GM23338 (cell line): ENCODE measurements at regions not wholly inside any gene's neighbourhood (a gene's known extent, or its start where the extent isn't known, plus 50 kb on each side); places are given as distances from the start of the nearest gene placed in this dataset.

Experiments
- ATAC-seq: fragments of 200-7000 bp; cut with Tn5 transposase; 3 replicates; pipeline ENCODE4 v1.9.1; 2020
- DNase-seq: peaks from one replicate; pipeline ENCODE4 v3.0.0-alpha.2; 2015; ENCODE audit warnings: low spot score
- H2AFZ ChIP-seq: fragments of 200-600 bp; sonication (generic); 2 replicates; pipeline ENCODE4 v1.8.0; 2016; ENCODE audit warnings: antibody characterized with exemption, mild to moderate bottlenecking, moderate library complexity
- H3F3A ChIP-seq: fragments of 200-600 bp; sonication (generic); replicated peaks from 2 replicates; pipeline ENCODE4 v1.8.0; 2017; ENCODE audit warnings: antibody characterized with exemption, mixed run types, low read depth
- H3K27ac ChIP-seq: fragments of 200-600 bp; sonication (generic); 2 replicates; pipeline ENCODE4 v1.6.1; 2016; ENCODE audit warnings: low read depth
- H3K27me3 ChIP-seq: fragments of 200-600 bp; sonication (generic); 2 replicates; pipeline ENCODE4 v1.8.0; 2016; ENCODE audit warnings: mild to moderate bottlenecking, mixed run types, moderate library complexity; ENCODE audit not compliant: insufficient read depth
- H3K36me3 ChIP-seq: fragments of 200-600 bp; sonication (generic); 2 replicates; pipeline ENCODE4 v1.8.0; 2016; ENCODE audit warnings: mild to moderate bottlenecking; ENCODE audit not compliant: insufficient read depth
- H3K4me1 ChIP-seq: fragments of 200-600 bp; sonication (generic); 2 replicates; pipeline ENCODE4 v1.8.0; 2016; ENCODE audit warnings: mild to moderate bottlenecking, moderate library complexity; ENCODE audit not compliant: insufficient read depth
- H3K4me2 ChIP-seq: fragments of 200-600 bp; sonication (generic); 2 replicates; pipeline ENCODE4 v1.7.1; 2017; ENCODE audit warnings: mixed run types
- H3K4me3 ChIP-seq: fragments of 200-600 bp; sonication (generic); 2 replicates; pipeline ENCODE4 v1.6.1; 2016; ENCODE audit warnings: mixed run types
- H3K79me2 ChIP-seq: fragments of 200-600 bp; sonication (generic); replicated peaks from 2 replicates; pipeline ENCODE4 v1.8.0; 2017; ENCODE audit warnings: mild to moderate bottlenecking; ENCODE audit not compliant: insufficient read depth
- H3K9me2 ChIP-seq: fragments of 200-600 bp; sonication (generic); 2 replicates; pipeline ENCODE4 v1.8.0; 2017; ENCODE audit not compliant: insufficient read depth
- H4K20me1 ChIP-seq: fragments of 200-600 bp; sonication (generic); replicated peaks from 2 replicates; pipeline ENCODE4 v1.8.0; 2017; ENCODE audit warnings: mild to moderate bottlenecking; ENCODE audit not compliant: insufficient read depth
- H3K27ac Mint-ChIP-seq: 2 replicates; pipeline ENCODE4 v1.8.0; 2020; ENCODE audit warnings: inconsistent platforms, mild to moderate bottlenecking, moderate library complexity, mixed read lengths
- H3K27me3 Mint-ChIP-seq: 3 replicates; pipeline ENCODE4 v1.8.0; 2022; ENCODE audit warnings: low read depth, mild to moderate bottlenecking, moderate library complexity, mixed read lengths, inconsistent platforms; ENCODE audit not compliant: insufficient read depth, poor library complexity
- H3K36me3 Mint-ChIP-seq: 3 replicates; pipeline ENCODE4 v1.8.0; 2021; ENCODE audit warnings: low read depth, mild to moderate bottlenecking, inconsistent platforms, moderate library complexity, mixed read lengths
- H3K4me1 Mint-ChIP-seq: 3 replicates; pipeline ENCODE4 v1.8.0; 2020; ENCODE audit warnings: mild to moderate bottlenecking, inconsistent platforms, mixed read lengths
- H3K4me3 Mint-ChIP-seq: 3 replicates; pipeline ENCODE4 v1.8.0; 2021; ENCODE audit warnings: moderate library complexity, mild to moderate bottlenecking, inconsistent platforms, mixed read lengths
- H3K9me3 Mint-ChIP-seq: 3 replicates; pipeline ENCODE4 v1.8.0; 2020; ENCODE audit warnings: moderate library complexity, mild to moderate bottlenecking, inconsistent platforms, mixed read lengths
- CREB1 ChIP-seq: fragments of 250-450 bp; sonication (Bioruptor Pico); IDR thresholded peaks from 2 replicates; pipeline ENCODE4 v1.5.0; 2020; ENCODE audit warnings: low read depth, mild to moderate bottlenecking, moderate library complexity
- EZH2 ChIP-seq: fragments of 200-600 bp; sonication (generic); IDR thresholded peaks from one replicate; pipeline ENCODE4 v1.8.0; 2017; ENCODE audit warnings: antibody characterized with exemption, mild to moderate bottlenecking, low read depth; ENCODE audit not compliant: unreplicated experiment
- EZH2phosphoT487 ChIP-seq: fragments of 200-600 bp; sonication (generic); IDR thresholded peaks from one replicate; pipeline ENCODE4 v1.8.1; 2018; ENCODE audit warnings: antibody characterized with exemption; ENCODE audit not compliant: unreplicated experiment
- JUNB ChIP-seq: IDR thresholded peaks from one replicate; pipeline ENCODE4 v1.6.1; 2016; ENCODE audit warnings: antibody characterized with exemption; ENCODE audit not compliant: unreplicated experiment
- NANOG ChIP-seq: IDR thresholded peaks from 2 replicates; pipeline ENCODE4 v1.6.1; 2016; ENCODE audit warnings: antibody characterized with exemption, borderline replicate concordance
- POLR2AphosphoS5 ChIP-seq: IDR thresholded peaks from 2 replicates; pipeline ENCODE4 v1.6.1; 2016; ENCODE audit warnings: antibody characterized with exemption, low read depth
- STAT1 ChIP-seq: IDR thresholded peaks from one replicate; pipeline ENCODE4 v1.6.1; 2016; ENCODE audit warnings: antibody characterized with exemption; ENCODE audit not compliant: unreplicated experiment
- ZNF114 ChIP-seq: fragments of 250-450 bp; sonication (Bioruptor Pico); IDR thresholded peaks from 2 replicates; pipeline ENCODE4 v1.5.0; 2020; ENCODE audit warnings: mild to moderate bottlenecking, moderate library complexity
- ZNF331 ChIP-seq: fragments of 250-450 bp; sonication (Bioruptor Pico); IDR thresholded peaks from 2 replicates; pipeline ENCODE4 v1.5.0; 2020; ENCODE audit warnings: low read depth, mild to moderate bottlenecking, moderate library complexity
- ZNF462 ChIP-seq: fragments of 250-450 bp; sonication (Bioruptor Pico); IDR thresholded peaks from 2 replicates; pipeline ENCODE4 v1.5.0; 2020; ENCODE audit warnings: mild to moderate bottlenecking, moderate library complexity
- TF ChIP-seq, protein P1 (sequence below): IDR thresholded peaks from one replicate; pipeline ENCODE4 v1.6.1; 2018; ENCODE audit warnings: antibody characterized with exemption; ENCODE audit not compliant: unreplicated experiment
- TF ChIP-seq, protein P2 (sequence below), 2 experiments: fragments of 200-600 bp in 1 of 2; sonication (generic) in 1 of 2; conservative IDR thresholded peaks; 2 replicates each; pipeline versions ENCODE4 v1.5.1 to v1.6.1; 2016 to 2017; ENCODE audit warnings: antibody characterized with exemption in 2 of 2, low read depth in 2 of 2, mild to moderate bottlenecking in 2 of 2, moderate library complexity in 1 of 2
- TF ChIP-seq, protein P3 (sequence below): IDR thresholded peaks from 2 replicates; pipeline ENCODE4 v1.6.1; 2016; ENCODE audit warnings: antibody characterized with exemption

DNA sequence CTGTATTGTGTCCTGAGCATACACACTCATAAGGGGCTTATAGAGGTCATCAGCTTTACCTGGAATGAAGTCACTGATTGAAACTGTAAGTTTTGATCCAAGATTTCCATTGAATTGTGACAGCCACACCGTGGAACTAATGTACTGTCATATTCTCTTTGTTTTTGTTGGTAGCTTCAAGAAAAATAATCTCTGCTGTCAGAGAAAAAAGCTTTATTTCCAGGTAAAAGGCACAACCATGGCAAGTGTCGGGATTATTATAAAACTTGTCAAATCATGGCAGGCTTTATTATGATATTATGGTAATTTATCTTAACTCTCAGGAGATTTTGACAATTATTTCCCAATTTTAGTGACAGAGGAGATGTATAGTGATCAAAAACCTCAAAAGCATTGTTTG, 191.2 kb downstream of the FAM170A start:
- Histone ChIP-seq H4K20me1 (no peaks in the 10 kb centered on the region), H3K4me2 (no peak overlapping the region), H3K9me2 (no peaks in the 10 kb centered on the region), H3K79me2 (no peaks in the 10 kb centered on the region), H2AFZ (no peak overlapping the region), H3K27ac (no peak overlapping the region), H3F3A (no peaks in the 10 kb centered on the region), H3K27me3 (no peaks in the 10 kb centered on the region), H3K4me3 (no peak overlapping the region), H3K4me1 (no peaks in the 10 kb centered on the region), H3K36me3 (no peaks in the 10 kb centered on the region)
- H3K4me3 Mint-ChIP-seq = no peak overlapping the region
- no peaks in the 10 kb centered on the region for H3K27me3 Mint-ChIP-seq
- no peaks in the 10 kb centered on the region; the same call in 2 of the 3 replicates for H3K9me3 Mint-ChIP-seq
- no peaks in the 10 kb centered on the region for H3K4me1 Mint-ChIP-seq
- no peak for DNase-seq
- H3K36me3 Mint-ChIP-seq = no peaks in the 10 kb centered on the region
- ATAC-seq = no peak
- TF ChIP-seq EZH2 (no peak), ZNF462 (CRISPR knock-in tag) (no peak), ZNF114 (CRISPR knock-in tag) (no peak), EZH2phosphoT487 (no peak), STAT1 (no peak), ZNF331 (CRISPR knock-in tag) (no peak), CREB1 (CRISPR knock-in tag) (no peak), JUNB (no peak), NANOG (no peak), POLR2AphosphoS5 (no peak)
- TF ChIP-seq, protein P1, sequence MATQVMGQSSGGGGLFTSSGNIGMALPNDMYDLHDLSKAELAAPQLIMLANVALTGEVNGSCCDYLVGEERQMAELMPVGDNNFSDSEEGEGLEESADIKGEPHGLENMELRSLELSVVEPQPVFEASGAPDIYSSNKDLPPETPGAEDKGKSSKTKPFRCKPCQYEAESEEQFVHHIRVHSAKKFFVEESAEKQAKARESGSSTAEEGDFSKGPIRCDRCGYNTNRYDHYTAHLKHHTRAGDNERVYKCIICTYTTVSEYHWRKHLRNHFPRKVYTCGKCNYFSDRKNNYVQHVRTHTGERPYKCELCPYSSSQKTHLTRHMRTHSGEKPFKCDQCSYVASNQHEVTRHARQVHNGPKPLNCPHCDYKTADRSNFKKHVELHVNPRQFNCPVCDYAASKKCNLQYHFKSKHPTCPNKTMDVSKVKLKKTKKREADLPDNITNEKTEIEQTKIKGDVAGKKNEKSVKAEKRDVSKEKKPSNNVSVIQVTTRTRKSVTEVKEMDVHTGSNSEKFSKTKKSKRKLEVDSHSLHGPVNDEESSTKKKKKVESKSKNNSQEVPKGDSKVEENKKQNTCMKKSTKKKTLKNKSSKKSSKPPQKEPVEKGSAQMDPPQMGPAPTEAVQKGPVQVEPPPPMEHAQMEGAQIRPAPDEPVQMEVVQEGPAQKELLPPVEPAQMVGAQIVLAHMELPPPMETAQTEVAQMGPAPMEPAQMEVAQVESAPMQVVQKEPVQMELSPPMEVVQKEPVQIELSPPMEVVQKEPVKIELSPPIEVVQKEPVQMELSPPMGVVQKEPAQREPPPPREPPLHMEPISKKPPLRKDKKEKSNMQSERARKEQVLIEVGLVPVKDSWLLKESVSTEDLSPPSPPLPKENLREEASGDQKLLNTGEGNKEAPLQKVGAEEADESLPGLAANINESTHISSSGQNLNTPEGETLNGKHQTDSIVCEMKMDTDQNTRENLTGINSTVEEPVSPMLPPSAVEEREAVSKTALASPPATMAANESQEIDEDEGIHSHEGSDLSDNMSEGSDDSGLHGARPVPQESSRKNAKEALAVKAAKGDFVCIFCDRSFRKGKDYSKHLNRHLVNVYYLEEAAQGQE = no peak
- TF ChIP-seq, protein P2, sequence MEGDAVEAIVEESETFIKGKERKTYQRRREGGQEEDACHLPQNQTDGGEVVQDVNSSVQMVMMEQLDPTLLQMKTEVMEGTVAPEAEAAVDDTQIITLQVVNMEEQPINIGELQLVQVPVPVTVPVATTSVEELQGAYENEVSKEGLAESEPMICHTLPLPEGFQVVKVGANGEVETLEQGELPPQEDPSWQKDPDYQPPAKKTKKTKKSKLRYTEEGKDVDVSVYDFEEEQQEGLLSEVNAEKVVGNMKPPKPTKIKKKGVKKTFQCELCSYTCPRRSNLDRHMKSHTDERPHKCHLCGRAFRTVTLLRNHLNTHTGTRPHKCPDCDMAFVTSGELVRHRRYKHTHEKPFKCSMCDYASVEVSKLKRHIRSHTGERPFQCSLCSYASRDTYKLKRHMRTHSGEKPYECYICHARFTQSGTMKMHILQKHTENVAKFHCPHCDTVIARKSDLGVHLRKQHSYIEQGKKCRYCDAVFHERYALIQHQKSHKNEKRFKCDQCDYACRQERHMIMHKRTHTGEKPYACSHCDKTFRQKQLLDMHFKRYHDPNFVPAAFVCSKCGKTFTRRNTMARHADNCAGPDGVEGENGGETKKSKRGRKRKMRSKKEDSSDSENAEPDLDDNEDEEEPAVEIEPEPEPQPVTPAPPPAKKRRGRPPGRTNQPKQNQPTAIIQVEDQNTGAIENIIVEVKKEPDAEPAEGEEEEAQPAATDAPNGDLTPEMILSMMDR (conservative IDR thresholded peaks at IDR 0.05; ENCODE audit: low read depth in 2 of 2) = no peak
- TF ChIP-seq, protein P3, sequence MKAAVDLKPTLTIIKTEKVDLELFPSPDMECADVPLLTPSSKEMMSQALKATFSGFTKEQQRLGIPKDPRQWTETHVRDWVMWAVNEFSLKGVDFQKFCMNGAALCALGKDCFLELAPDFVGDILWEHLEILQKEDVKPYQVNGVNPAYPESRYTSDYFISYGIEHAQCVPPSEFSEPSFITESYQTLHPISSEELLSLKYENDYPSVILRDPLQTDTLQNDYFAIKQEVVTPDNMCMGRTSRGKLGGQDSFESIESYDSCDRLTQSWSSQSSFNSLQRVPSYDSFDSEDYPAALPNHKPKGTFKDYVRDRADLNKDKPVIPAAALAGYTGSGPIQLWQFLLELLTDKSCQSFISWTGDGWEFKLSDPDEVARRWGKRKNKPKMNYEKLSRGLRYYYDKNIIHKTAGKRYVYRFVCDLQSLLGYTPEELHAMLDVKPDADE = no peak
- H3K27ac Mint-ChIP-seq = no peak overlapping the region
